ENCODE measurements at regions not wholly inside any gene's neighbourhood (a gene's known extent, or its start where the extent isn't known, plus 50 kb on each side); places are given as distances from the start of the nearest gene placed in this dataset.

GRCh38 chr9:2478421-2478820 is 143.2 kb upstream of the VLDLR start (continued):
- no peak for TF ChIP-seq ZSCAN5A (tag by site-specific recombination; IDR thresholded peaks at IDR 0.05)
- no peak for TF ChIP-seq ZSCAN16 (tag by site-specific recombination; IDR thresholded peaks at IDR 0.05)
- TF ChIP-seq ZNF629 (tag by site-specific recombination; IDR thresholded peaks at IDR 0.05), result no peak

GRCh38 chr9:2479056-2479565 is 142.5 kb upstream of the VLDLR start:
- H3K27ac ChIP-seq (ENCODE audit: extremely low read depth, low read depth, low read length), result no peak overlapping the region
- ChIA-PET CTCF (no interaction called here), POLR2A (no interaction called here)
- peaks cover 8% of the 10 kb centered on the region for H3K4me1 ChIP-seq (ENCODE audit: control insufficient read depth, insufficient read depth, low read length)
- no peaks in the 10 kb centered on the region for H3K9me3 ChIP-seq (ENCODE audit: control insufficient read depth, insufficient read depth, low read depth, low read length)
- no peak overlapping the region for H3K4me3 ChIP-seq (ENCODE audit: low read depth, low read length)
- no peaks in the 10 kb centered on the region for H3K36me3 ChIP-seq (ENCODE audit: control insufficient read depth in 2 of 2, insufficient read depth in 1 of 2, low read length in 2 of 2)
- TF ChIP-seq ZNF114 (tag by site-specific recombination; IDR thresholded peaks at IDR 0.05), result no peak
- no peak for TF ChIP-seq ZIC2 (tag by site-specific recombination; IDR thresholded peaks at IDR 0.05)
- TF ChIP-seq ZNF529 (tag by site-specific recombination; IDR thresholded peaks at IDR 0.05; ENCODE audit: insufficient replicate concordance), result no peak
- no peak for TF ChIP-seq ZNF664 (tag by site-specific recombination; IDR thresholded peaks at IDR 0.05)
- no peak for TF ChIP-seq ZNF248 (tag by site-specific recombination; IDR thresholded peaks at IDR 0.05)
- TF ChIP-seq BCL11A (tag by site-specific recombination; IDR thresholded peaks at IDR 0.05; ENCODE audit: low read depth), result no peak
- TF ChIP-seq GLI4 (tag by site-specific recombination; IDR thresholded peaks at IDR 0.05), result no peak
- no peak for TF ChIP-seq OSR2 (tag by site-specific recombination; IDR thresholded peaks at IDR 0.05)
- TF ChIP-seq ZNF18 (tag by site-specific recombination; IDR thresholded peaks at IDR 0.05), result no peak
- no peak for TF ChIP-seq ZNF223 (tag by site-specific recombination; IDR thresholded peaks at IDR 0.05)
- no peak for TF ChIP-seq REPIN1 (tag by site-specific recombination; IDR thresholded peaks at IDR 0.05; ENCODE audit: low read depth)
- no peak for TF ChIP-seq ZNF792 (tag by site-specific recombination; IDR thresholded peaks at IDR 0.05)
- no peak for TF ChIP-seq ZNF266 (tag by site-specific recombination; IDR thresholded peaks at IDR 0.05; ENCODE audit: low read depth)
- TF ChIP-seq ZNF10 (tag by site-specific recombination; IDR thresholded peaks at IDR 0.05), result no peak
- no peak for TF ChIP-seq ZNF561 (tag by site-specific recombination; IDR thresholded peaks at IDR 0.05; ENCODE audit: borderline replicate concordance)
- TF ChIP-seq ZBTB48 (tag by site-specific recombination; IDR thresholded peaks at IDR 0.05), result no peak

GRCh38 chr9:2480255-2480837 is 141.2 kb upstream of the VLDLR start:
- Histone ChIP-seq H3K9me3 (ENCODE audit: control insufficient read depth, insufficient read depth, low read depth, low read length) (no peaks in the 10 kb centered on the region), H3K4me1 (ENCODE audit: control insufficient read depth, insufficient read depth, low read length) (peaks cover 8% of the 10 kb centered on the region), H3K27ac (ENCODE audit: extremely low read depth, low read depth, low read length) (no peak overlapping the region), H3K4me3 (ENCODE audit: low read depth, low read length) (no peak overlapping the region), H3K36me3 (ENCODE audit: control insufficient read depth in 2 of 2, insufficient read depth in 1 of 2, low read length in 2 of 2) (no peaks in the 10 kb centered on the region)
- ChIA-PET CTCF (no interaction called here), POLR2A (no interaction called here)
- TF ChIP-seq ZEB2 (tag by site-specific recombination; IDR thresholded peaks at IDR 0.05) (no peak), ZNF23 (tag by site-specific recombination; IDR thresholded peaks at IDR 0.05; ENCODE audit: borderline replicate concordance) (no peak), SP7 (tag by site-specific recombination; IDR thresholded peaks at IDR 0.05) (no peak), ZNF302 (tag by site-specific recombination; IDR thresholded peaks at IDR 0.05; ENCODE audit: low read depth) (no peak), ZNF830 (tag by site-specific recombination; IDR thresholded peaks at IDR 0.05; ENCODE audit: low read depth) (no peak), ZNF837 (tag by site-specific recombination; IDR thresholded peaks at IDR 0.05) (no peak), KLF16 (tag by site-specific recombination; IDR thresholded peaks at IDR 0.05) (no peak), ZNF843 (tag by site-specific recombination; IDR thresholded peaks at IDR 0.05) (no peak), ZNF350 (tag by site-specific recombination; IDR thresholded peaks at IDR 0.05) (no peak), PRDM10 (tag by site-specific recombination; IDR thresholded peaks at IDR 0.05) (no peak)
